Spleen (tissue), 11 donors: ENCODE measurements at regions not wholly inside any gene's neighbourhood (a gene's known extent, or its start where the extent isn't known, plus 50 kb on each side); places are given as distances from the start of the nearest gene placed in this dataset.
A peak's percentile ranks its signal among the peaks of the same experiment; 100 is the strongest.
"Not testable (repeated sequence)": the region's sequence is repeated elsewhere in the genome, so short reads cannot be mapped to it uniquely, and the experiment has no call there.

ENCODE experiments used
- DNase-seq: peaks from one replicate; pipeline ENCODE4 v3.0.0-alpha.2; 2020
- H3K27ac ChIP-seq, 8 donors: fragments of 200-600 bp; sonication (generic) in 7 of 8; 1 replicate in 4 of 8; 2 replicates in 4 of 8; pipeline versions ENCODE4 v1.5.0 to v1.8.0; 2016 to 2021; ENCODE audit warnings: inconsistent platforms in 4 of 8, mild to moderate bottlenecking in 4 of 8, moderate library complexity in 1 of 8
- H3K27me3 ChIP-seq, 7 donors: fragments of 200-600 bp; sonication (generic) in 6 of 7; replicated peaks in 1 of 7; 1 replicate in 4 of 7; 2 replicates in 3 of 7; pipeline versions ENCODE4 v1.5.0 to v1.8.0; 2016 to 2021; ENCODE audit warnings: inconsistent platforms in 3 of 7, mild to moderate bottlenecking in 1 of 7
- H3K36me3 ChIP-seq, 6 donors: fragments of 200-600 bp; sonication (generic) in 5 of 6; 1 replicate in 4 of 6; 2 replicates in 2 of 6; pipeline versions ENCODE4 v1.5.0 to v1.8.0; 2016 to 2021; ENCODE audit warnings: inconsistent platforms in 2 of 6
- H3K4me1 ChIP-seq, 6 donors: fragments of 200-600 bp; sonication (generic) in 5 of 6; 1 replicate in 3 of 6; 2 replicates in 3 of 6; pipeline versions ENCODE4 v1.5.0 to v1.8.0; 2016 to 2021; ENCODE audit warnings: inconsistent platforms in 3 of 6
- H3K4me3 ChIP-seq, 8 donors: fragments of 200-600 bp; sonication (generic) in 7 of 8; 1 replicate in 4 of 8; 2 replicates in 4 of 8; pipeline versions ENCODE4 v1.5.0 to v1.8.0; 2016 to 2021; ENCODE audit warnings: inconsistent platforms in 4 of 8, mild to moderate bottlenecking in 4 of 8, moderate library complexity in 2 of 8
- H3K9me3 ChIP-seq, 8 donors: fragments of 200-600 bp; sonication (generic) in 7 of 8; 1 replicate in 4 of 8; 2 replicates in 4 of 8; pipeline versions ENCODE4 v1.5.0 to v1.8.0; 2016 to 2021; ENCODE audit warnings: inconsistent platforms in 4 of 8
- CTCF ChIP-seq, 11 experiments: fragments of 200-600 bp in 7 of 11; fragments of 450-650 bp in 4 of 11; sonication (generic) in 4 of 11; IDR thresholded peaks in 8 of 11; conservative IDR thresholded peaks in 3 of 11; 1 replicate in 7 of 11; 2 replicates in 4 of 11; pipeline versions ENCODE4 v1.4.0 to v1.8.0; 2016 to 2021; ENCODE audit warnings: antibody characterized with exemption in 11 of 11, inconsistent platforms in 4 of 11, mild to moderate bottlenecking in 1 of 11
- POLR2A ChIP-seq, 3 donors: fragments of 450-650 bp; IDR thresholded peaks; one replicate each; pipeline ENCODE4 v1.5.1; 2017; ENCODE audit warnings: antibody characterized with exemption in 3 of 3, mild to moderate bottlenecking in 1 of 3
- POLR2AphosphoS5 ChIP-seq, 3 donors: sonication (generic); formaldehyde crosslinking; IDR thresholded peaks; one replicate each; pipeline ENCODE4 v1.5.1; 2017; ENCODE audit warnings: antibody characterized with exemption in 3 of 3
- WGBS, 5 donors: extraction: QIAGEN DNeasy Blood & Tissue Kit in 3 of 5; methylation state at CpG; one replicate each; pipeline versions ENCODE4 v1.1.5 to v1.1.7; 2013 to 2018; 5-methylcytosine and 5-hydroxymethylcytosine counted together
- intact Hi-C: fragments of 100-400 bp; cut with DNase I; formaldehyde crosslinking; loops from one replicate; pipeline ENCODE4 v1.15.0; 2023; ENCODE audit warnings: low total_unique reads
- donor health status: healthy with polysubstance abuse.
- donor health status: DM: no; HTN: no; CAD: no; lungs with moderate emphysema.
- donor health status: DM: no; HTN: no; CAD: no.
- donor health status: Bipolar disorder and iron deficiency.
- donor health status: healthy.
- donor health status: DM: no; HTN: no; CAD: no.
- donor health status: DM: yes; HTN: yes; CAD: no.

- DNase-seq = no peak
- Histone ChIP-seq H3K36me3 (no peaks in the 10 kb centered on the region), H3K9me3 (no peaks in the 10 kb centered on the region), H3K4me3 (no peak overlapping the region), H3K4me1 (peaks cover 0 to 17% (median 0%) of the 10 kb centered on the region in 6 donors), H3K27me3 (no peaks in the 10 kb centered on the region), H3K27ac (peak overlapping the region in 1 of 8 donors; percentile 58)
- WGBS, 5 donors = 81 to 88% (median 84%) methylated on average over 7 of the region's 7 CpGs
- TF ChIP-seq POLR2AphosphoS5 (IDR thresholded peaks at IDR 0.05) (no peak), POLR2A (IDR thresholded peaks at IDR 0.05) (no peak), CTCF (IDR thresholded peaks at IDR 0.05 in 8 of 11, conservative IDR thresholded peaks at IDR 0.05 in 3 of 11) (no peak)
- intact Hi-C loops = no loop called here
These were observed 149.7 kb upstream of the TNFAIP3 start for GRCh38 chr6:137717074-137718073.

GRCh38 chr6:137718903-137719302 lies 148.2 kb upstream of the TNFAIP3 start:
- H3K4me3 ChIP-seq, H3K9me3 ChIP-seq, H3K27me3 ChIP-seq, H3K36me3 ChIP-seq, DNase-seq, intact Hi-C loops: not testable (repeated sequence)
- H3K4me1 ChIP-seq = peaks cover 0 to 30% (median 0%) of the 10 kb centered on the region in 6 donors
- H3K27ac ChIP-seq = peak overlapping the region in 5 of 8 donors; percentile 8 to 84 (median 78)
- WGBS, 5 donors = 79 to 91% (median 87%) methylated on average over 5 of the region's 5 CpGs

GRCh38 chr6:137722749-137723272 lies 144.2 kb upstream of the TNFAIP3 start:
- DNase-seq = no peak
- no peak overlapping the region for H3K4me3 ChIP-seq
- no peaks in the 10 kb centered on the region for H3K36me3 ChIP-seq
- no peaks in the 10 kb centered on the region for H3K27me3 ChIP-seq
- WGBS, 5 donors = 32 to 50% (median 47%) methylated on average over 5 of the region's 5 CpGs
- H3K9me3 ChIP-seq = no peaks in the 10 kb centered on the region
- intact Hi-C loops = no loop called here
- peaks cover 0 to 21% (median 0%) of the 10 kb centered on the region in 6 donors for H3K4me1 ChIP-seq
- TF ChIP-seq POLR2AphosphoS5 (IDR thresholded peaks at IDR 0.05) (no peak), POLR2A (IDR thresholded peaks at IDR 0.05) (no peak), CTCF (IDR thresholded peaks at IDR 0.05 in 8 of 11, conservative IDR thresholded peaks at IDR 0.05 in 3 of 11) (no peak)
- H3K27ac ChIP-seq = peak overlapping the region in 6 of 8 donors; percentile 14 to 82 (median 76)

GRCh38 chr6:137723273-137724017 lies 143.6 kb upstream of the TNFAIP3 start:
- WGBS, 5 donors = 61 to 79% (median 66%) methylated on average over 4 of the region's 4 CpGs
- intact Hi-C loops = no loop called here
- peaks cover 0 to 21% (median 0%) of the 10 kb centered on the region in 6 donors for H3K4me1 ChIP-seq
- no peaks in the 10 kb centered on the region for H3K36me3 ChIP-seq
- no peaks in the 10 kb centered on the region for H3K27me3 ChIP-seq
- no peak for DNase-seq
- H3K27ac ChIP-seq = peak overlapping the region in 6 of 8 donors; percentile 14 to 82 (median 76)
- H3K4me3 ChIP-seq = no peak overlapping the region
- no peaks in the 10 kb centered on the region for H3K9me3 ChIP-seq
- TF ChIP-seq POLR2AphosphoS5 (IDR thresholded peaks at IDR 0.05) (no peak), CTCF (IDR thresholded peaks at IDR 0.05 in 8 of 11, conservative IDR thresholded peaks at IDR 0.05 in 3 of 11) (no peak), POLR2A (IDR thresholded peaks at IDR 0.05) (no peak)
